ENCODE measurements at regions not wholly inside any gene's neighbourhood (a gene's known extent, or its start where the extent isn't known, plus 50 kb on each side); places are given as distances from the start of the nearest gene placed in this dataset.

- TF ChIP-seq CTCF (IDR thresholded peaks at IDR 0.05) (no peak), POLR2A (IDR thresholded peaks at IDR 0.05) (no peak)
These were observed 661.6 kb upstream of the TMPRSS15 start for GRCh38 chr21:19065164-19065563.
